K562 (cell line): ENCODE measurements at regions not wholly inside any gene's neighbourhood (a gene's known extent, or its start where the extent isn't known, plus 50 kb on each side); places are given as distances from the start of the nearest gene placed in this dataset.

Source experiments
- BHLHE40 ChIP-seq: IDR thresholded peaks from 2 replicates; pipeline ENCODE4 v1.6.1; 2011; ENCODE audit warnings: low read length, improper control_type of control experiment
- BMI1 ChIP-seq: fragments of 150-350 bp; IDR thresholded peaks from 2 replicates; pipeline ENCODE4 v1.6.1; 2014; ENCODE audit warnings: low read length
- CXXC5 ChIP-seq: fragments of 250-450 bp; sonication (Bioruptor Pico); IDR thresholded peaks from 2 replicates; pipeline ENCODE4 v1.8.0; 2022; ENCODE audit warnings: inconsistent platforms, mild to moderate bottlenecking, moderate library complexity
- FOXJ3 ChIP-seq: sonication (generic); formaldehyde crosslinking; IDR thresholded peaks from 2 replicates; pipeline ENCODE4 v1.4.0; 2020; ENCODE audit warnings: mild to moderate bottlenecking, missing genetic modification reagents
- HCFC1 ChIP-seq: IDR thresholded peaks from 2 replicates; pipeline ENCODE4 v1.6.1; 2012; ENCODE audit warnings: low read depth, low read length, improper control_type of control experiment
- JUND ChIP-seq, 2 experiments: IDR thresholded peaks; 2 replicates in 1 of 2; 3 replicates in 1 of 2; pipeline ENCODE4 v1.6.1; 2011; ENCODE audit warnings: borderline replicate concordance in 2 of 2, low read depth in 2 of 2, low read length in 2 of 2, improper control_type of control experiment in 1 of 2, missing biosample characterization in 1 of 2, missing genetic modification characterization in 1 of 2, missing genetic modification reagents in 1 of 2
- MECOM ChIP-seq: fragments of 250-450 bp; sonication (Bioruptor Pico); IDR thresholded peaks from 2 replicates; pipeline ENCODE4 v1.8.0; 2022; ENCODE audit warnings: inconsistent platforms
- NFRKB ChIP-seq: fragments of 450-650 bp; IDR thresholded peaks from 2 replicates; pipeline ENCODE4 v1.6.1; 2016; ENCODE audit warnings: low read depth
- PHF8 ChIP-seq: fragments of 200-600 bp; sonication (generic); IDR thresholded peaks from 2 replicates; pipeline ENCODE4 v1.6.1; 2012; ENCODE audit warnings: mixed run types, mild to moderate bottlenecking, inconsistent platforms, low read length, moderate library complexity, borderline replicate concordance
- PHTF2 ChIP-seq: fragments of 250-450 bp; sonication (Bioruptor Pico); IDR thresholded peaks from 2 replicates; pipeline ENCODE4 v1.5.0; 2021; ENCODE audit warnings: mild to moderate bottlenecking
- SMAD4 ChIP-seq: fragments of 250-450 bp; sonication (Bioruptor Pico); conservative IDR thresholded peaks from 2 replicates; pipeline ENCODE4 v1.8.0; 2021; ENCODE audit warnings: inconsistent platforms, mild to moderate bottlenecking, moderate library complexity
- SMARCE1 ChIP-seq: fragments of 450-650 bp; IDR thresholded peaks from 2 replicates; pipeline ENCODE4 v1.7.1; 2016; ENCODE audit warnings: mild to moderate bottlenecking
- U2AF2 ChIP-seq: fragments of 200-400 bp; formaldehyde crosslinking; optimal IDR thresholded peaks from 2 replicates; pipeline ENCODE3; 2017; ENCODE audit warnings: low read depth, mild to moderate bottlenecking, low read length
- ZBTB8A ChIP-seq: fragments of 450-650 bp; IDR thresholded peaks from 2 replicates; pipeline ENCODE4 v1.6.1; 2018; ENCODE audit warnings: mild to moderate bottlenecking, moderate library complexity; ENCODE audit not compliant: partially characterized antibody
- ZNF146 ChIP-seq: IDR thresholded peaks from one replicate; pipeline ENCODE4 v1.6.1; 2018; ENCODE audit warnings: missing compliant biosample characterization; ENCODE audit not compliant: unreplicated experiment
- ZNF274 ChIP-seq: IDR thresholded peaks from 2 replicates; pipeline ENCODE4 v1.6.1; 2011; ENCODE audit warnings: low read depth, mild to moderate bottlenecking, low read length, moderate library complexity, borderline replicate concordance
- TF ChIP-seq, protein P1 (sequence below): fragments of 150-350 bp; IDR thresholded peaks from 2 replicates; pipeline ENCODE4 v1.6.1; 2014; ENCODE audit warnings: low read depth, mild to moderate bottlenecking, low read length, borderline replicate concordance
- TF ChIP-seq, protein P2 (sequence below): sonication (generic); formaldehyde crosslinking; IDR thresholded peaks from 2 replicates; pipeline ENCODE4 v1.8.0; 2023; ENCODE audit warnings: missing genetic modification reagents, mild to moderate bottlenecking, borderline replicate concordance
- TF ChIP-seq, protein P3 (sequence below): fragments of 450-650 bp; formaldehyde crosslinking; IDR thresholded peaks from 2 replicates; pipeline ENCODE4 v1.4.0; 2022; ENCODE audit warnings: mild to moderate bottlenecking, moderate library complexity

DNA sequence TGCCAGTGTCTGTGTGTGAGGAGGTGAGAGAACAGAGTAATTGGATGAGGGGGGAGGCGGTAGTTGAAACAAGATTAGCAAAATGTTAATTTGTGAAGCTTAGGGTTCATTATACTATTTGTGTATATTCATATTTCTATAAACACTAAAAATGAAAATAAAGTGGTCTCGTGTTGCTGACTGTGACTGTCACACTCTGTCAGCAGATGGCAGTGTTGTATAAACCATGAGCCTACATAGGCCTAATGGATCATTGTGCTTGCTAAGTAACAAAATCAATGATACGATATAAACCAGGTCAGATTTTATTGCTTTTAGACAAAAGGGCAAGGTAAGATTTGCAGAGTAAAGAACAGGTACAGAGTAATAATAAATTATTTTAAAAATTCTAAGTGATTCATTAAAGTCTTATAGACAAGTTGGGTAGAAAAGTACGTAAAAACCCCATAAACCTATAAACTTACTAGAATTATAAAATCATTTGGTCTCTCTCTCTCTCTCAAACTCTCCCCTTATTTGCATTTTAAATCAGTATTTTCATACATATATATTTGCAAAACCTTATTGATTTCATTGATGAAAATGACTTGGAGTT, 182.7 kb downstream of the RPIA start (continued):
- TF ChIP-seq, protein P1, sequence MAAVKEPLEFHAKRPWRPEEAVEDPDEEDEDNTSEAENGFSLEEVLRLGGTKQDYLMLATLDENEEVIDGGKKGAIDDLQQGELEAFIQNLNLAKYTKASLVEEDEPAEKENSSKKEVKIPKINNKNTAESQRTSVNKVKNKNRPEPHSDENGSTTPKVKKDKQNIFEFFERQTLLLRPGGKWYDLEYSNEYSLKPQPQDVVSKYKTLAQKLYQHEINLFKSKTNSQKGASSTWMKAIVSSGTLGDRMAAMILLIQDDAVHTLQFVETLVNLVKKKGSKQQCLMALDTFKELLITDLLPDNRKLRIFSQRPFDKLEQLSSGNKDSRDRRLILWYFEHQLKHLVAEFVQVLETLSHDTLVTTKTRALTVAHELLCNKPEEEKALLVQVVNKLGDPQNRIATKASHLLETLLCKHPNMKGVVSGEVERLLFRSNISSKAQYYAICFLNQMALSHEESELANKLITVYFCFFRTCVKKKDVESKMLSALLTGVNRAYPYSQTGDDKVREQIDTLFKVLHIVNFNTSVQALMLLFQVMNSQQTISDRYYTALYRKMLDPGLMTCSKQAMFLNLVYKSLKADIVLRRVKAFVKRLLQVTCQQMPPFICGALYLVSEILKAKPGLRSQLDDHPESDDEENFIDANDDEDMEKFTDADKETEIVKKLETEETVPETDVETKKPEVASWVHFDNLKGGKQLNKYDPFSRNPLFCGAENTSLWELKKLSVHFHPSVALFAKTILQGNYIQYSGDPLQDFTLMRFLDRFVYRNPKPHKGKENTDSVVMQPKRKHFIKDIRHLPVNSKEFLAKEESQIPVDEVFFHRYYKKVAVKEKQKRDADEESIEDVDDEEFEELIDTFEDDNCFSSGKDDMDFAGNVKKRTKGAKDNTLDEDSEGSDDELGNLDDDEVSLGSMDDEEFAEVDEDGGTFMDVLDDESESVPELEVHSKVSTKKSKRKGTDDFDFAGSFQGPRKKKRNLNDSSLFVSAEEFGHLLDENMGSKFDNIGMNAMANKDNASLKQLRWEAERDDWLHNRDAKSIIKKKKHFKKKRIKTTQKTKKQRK = no peak
- TF ChIP-seq SMAD4 (no peak), BHLHE40 (no peak), ZBTB8A (no peak), U2AF2 (no peak), BMI1 (no peak), MECOM (CRISPR knock-in tag) (no peak), HCFC1 (no peak), SMARCE1 (no peak), ZNF146 (CRISPR knock-in tag) (no peak), FOXJ3 (CRISPR knock-in tag) (no peak), PHF8 (no peak), CXXC5 (no peak), JUND (IDR thresholded peaks at IDR 0.05; ENCODE audit: borderline replicate concordance, low read depth, low read length) (0 out of 2 replicates have a peak, but pooled peaks have one; percentile 24), JUND (tag; IDR thresholded peaks at IDR 0.05; ENCODE audit: borderline replicate concordance, low read depth, low read length) (no peak), ZNF274 (no peak), NFRKB (no peak), PHTF2 (no peak)
- TF ChIP-seq, protein P2, sequence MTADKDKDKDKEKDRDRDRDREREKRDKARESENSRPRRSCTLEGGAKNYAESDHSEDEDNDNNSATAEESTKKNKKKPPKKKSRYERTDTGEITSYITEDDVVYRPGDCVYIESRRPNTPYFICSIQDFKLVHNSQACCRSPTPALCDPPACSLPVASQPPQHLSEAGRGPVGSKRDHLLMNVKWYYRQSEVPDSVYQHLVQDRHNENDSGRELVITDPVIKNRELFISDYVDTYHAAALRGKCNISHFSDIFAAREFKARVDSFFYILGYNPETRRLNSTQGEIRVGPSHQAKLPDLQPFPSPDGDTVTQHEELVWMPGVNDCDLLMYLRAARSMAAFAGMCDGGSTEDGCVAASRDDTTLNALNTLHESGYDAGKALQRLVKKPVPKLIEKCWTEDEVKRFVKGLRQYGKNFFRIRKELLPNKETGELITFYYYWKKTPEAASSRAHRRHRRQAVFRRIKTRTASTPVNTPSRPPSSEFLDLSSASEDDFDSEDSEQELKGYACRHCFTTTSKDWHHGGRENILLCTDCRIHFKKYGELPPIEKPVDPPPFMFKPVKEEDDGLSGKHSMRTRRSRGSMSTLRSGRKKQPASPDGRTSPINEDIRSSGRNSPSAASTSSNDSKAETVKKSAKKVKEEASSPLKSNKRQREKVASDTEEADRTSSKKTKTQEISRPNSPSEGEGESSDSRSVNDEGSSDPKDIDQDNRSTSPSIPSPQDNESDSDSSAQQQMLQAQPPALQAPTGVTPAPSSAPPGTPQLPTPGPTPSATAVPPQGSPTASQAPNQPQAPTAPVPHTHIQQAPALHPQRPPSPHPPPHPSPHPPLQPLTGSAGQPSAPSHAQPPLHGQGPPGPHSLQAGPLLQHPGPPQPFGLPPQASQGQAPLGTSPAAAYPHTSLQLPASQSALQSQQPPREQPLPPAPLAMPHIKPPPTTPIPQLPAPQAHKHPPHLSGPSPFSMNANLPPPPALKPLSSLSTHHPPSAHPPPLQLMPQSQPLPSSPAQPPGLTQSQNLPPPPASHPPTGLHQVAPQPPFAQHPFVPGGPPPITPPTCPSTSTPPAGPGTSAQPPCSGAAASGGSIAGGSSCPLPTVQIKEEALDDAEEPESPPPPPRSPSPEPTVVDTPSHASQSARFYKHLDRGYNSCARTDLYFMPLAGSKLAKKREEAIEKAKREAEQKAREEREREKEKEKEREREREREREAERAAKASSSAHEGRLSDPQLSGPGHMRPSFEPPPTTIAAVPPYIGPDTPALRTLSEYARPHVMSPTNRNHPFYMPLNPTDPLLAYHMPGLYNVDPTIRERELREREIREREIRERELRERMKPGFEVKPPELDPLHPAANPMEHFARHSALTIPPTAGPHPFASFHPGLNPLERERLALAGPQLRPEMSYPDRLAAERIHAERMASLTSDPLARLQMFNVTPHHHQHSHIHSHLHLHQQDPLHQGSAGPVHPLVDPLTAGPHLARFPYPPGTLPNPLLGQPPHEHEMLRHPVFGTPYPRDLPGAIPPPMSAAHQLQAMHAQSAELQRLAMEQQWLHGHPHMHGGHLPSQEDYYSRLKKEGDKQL (CRISPR knock-in tag) = no peak
- TF ChIP-seq, protein P3, sequence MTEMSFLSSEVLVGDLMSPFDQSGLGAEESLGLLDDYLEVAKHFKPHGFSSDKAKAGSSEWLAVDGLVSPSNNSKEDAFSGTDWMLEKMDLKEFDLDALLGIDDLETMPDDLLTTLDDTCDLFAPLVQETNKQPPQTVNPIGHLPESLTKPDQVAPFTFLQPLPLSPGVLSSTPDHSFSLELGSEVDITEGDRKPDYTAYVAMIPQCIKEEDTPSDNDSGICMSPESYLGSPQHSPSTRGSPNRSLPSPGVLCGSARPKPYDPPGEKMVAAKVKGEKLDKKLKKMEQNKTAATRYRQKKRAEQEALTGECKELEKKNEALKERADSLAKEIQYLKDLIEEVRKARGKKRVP (CRISPR knock-in tag) = no peak
